HEK293T (cell line): ENCODE measurements at regions not wholly inside any gene's neighbourhood (a gene's known extent, or its start where the extent isn't known, plus 50 kb on each side); places are given as distances from the start of the nearest gene placed in this dataset.

Experiments used
- ARNT ChIP-seq: fragments of 450-650 bp; IDR thresholded peaks from 2 replicates; pipeline ENCODE4 v1.6.1; 2017; ENCODE audit warnings: mild to moderate bottlenecking
- BHLHE40 ChIP-seq: fragments of 450-650 bp; IDR thresholded peaks from 2 replicates; pipeline ENCODE4 v1.6.1; 2016; ENCODE audit warnings: mild to moderate bottlenecking, moderate library complexity, borderline replicate concordance
- CTBP1 ChIP-seq: fragments of 450-650 bp; IDR thresholded peaks from 2 replicates; pipeline ENCODE4 v1.6.1; 2016; ENCODE audit warnings: borderline replicate concordance
- ELF4 ChIP-seq: fragments of 450-650 bp; IDR thresholded peaks from 2 replicates; pipeline ENCODE4 v1.6.1; 2017; ENCODE audit warnings: antibody characterized with exemption
- FOXA1 ChIP-seq: fragments of 450-650 bp; IDR thresholded peaks from 2 replicates; pipeline ENCODE4 v1.6.1; 2016; ENCODE audit warnings: mild to moderate bottlenecking
- FOXK2 ChIP-seq: fragments of 450-650 bp; IDR thresholded peaks from 2 replicates; pipeline ENCODE4 v1.6.1; 2016; ENCODE audit warnings: mild to moderate bottlenecking
- FOXM1 ChIP-seq: fragments of 450-650 bp; IDR thresholded peaks from 2 replicates; pipeline ENCODE4 v1.6.1; 2017; ENCODE audit warnings: mild to moderate bottlenecking, borderline replicate concordance
- LEF1 ChIP-seq: fragments of 450-650 bp; IDR thresholded peaks from 2 replicates; pipeline ENCODE4 v1.6.1; 2017; ENCODE audit warnings: mild to moderate bottlenecking, borderline replicate concordance
- NFRKB ChIP-seq: fragments of 450-650 bp; IDR thresholded peaks from 2 replicates; pipeline ENCODE4 v1.6.1; 2016; ENCODE audit warnings: mild to moderate bottlenecking, moderate library complexity
- SP1 ChIP-seq: fragments of 450-650 bp; IDR thresholded peaks from 2 replicates; pipeline ENCODE4 v1.6.1; 2017
- SUZ12 ChIP-seq: fragments of 450-650 bp; IDR thresholded peaks from 2 replicates; pipeline ENCODE4 v1.6.1; 2016; ENCODE audit warnings: mild to moderate bottlenecking
- TARDBP ChIP-seq: fragments of 450-650 bp; IDR thresholded peaks from 2 replicates; pipeline ENCODE4 v1.6.1; 2016
- ZNF384 ChIP-seq: fragments of 450-650 bp; IDR thresholded peaks from 2 replicates; pipeline ENCODE4 v1.6.1; 2016
- TF ChIP-seq, protein P1 (sequence below): fragments of 450-650 bp; IDR thresholded peaks from 2 replicates; pipeline ENCODE4 v1.6.1; 2016

DNA sequence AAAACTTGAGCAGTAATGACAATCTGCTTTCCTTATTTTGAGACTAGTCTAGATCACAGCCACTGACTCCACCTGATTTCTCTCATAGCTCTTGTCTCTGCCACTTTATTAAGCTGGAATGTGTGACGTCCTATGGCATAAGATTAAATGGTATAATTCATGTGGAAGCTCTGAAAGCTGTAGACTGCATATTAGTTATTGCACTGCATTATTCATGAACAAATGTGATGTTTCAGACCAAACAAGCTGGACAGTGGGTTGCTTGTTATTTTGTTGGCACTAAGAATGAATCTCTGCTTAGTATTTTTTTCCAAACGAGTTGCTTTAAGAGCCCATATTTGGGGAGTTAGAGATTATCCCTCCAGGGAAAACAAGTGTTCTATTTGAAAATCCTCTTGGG lies 1218.5 kb downstream of the SUCLG1 start:
- TF ChIP-seq CTBP1, result no peak
- TF ChIP-seq FOXM1, result no peak
- no peak for TF ChIP-seq NFRKB
- no peak for TF ChIP-seq FOXA1
- TF ChIP-seq, protein P1, sequence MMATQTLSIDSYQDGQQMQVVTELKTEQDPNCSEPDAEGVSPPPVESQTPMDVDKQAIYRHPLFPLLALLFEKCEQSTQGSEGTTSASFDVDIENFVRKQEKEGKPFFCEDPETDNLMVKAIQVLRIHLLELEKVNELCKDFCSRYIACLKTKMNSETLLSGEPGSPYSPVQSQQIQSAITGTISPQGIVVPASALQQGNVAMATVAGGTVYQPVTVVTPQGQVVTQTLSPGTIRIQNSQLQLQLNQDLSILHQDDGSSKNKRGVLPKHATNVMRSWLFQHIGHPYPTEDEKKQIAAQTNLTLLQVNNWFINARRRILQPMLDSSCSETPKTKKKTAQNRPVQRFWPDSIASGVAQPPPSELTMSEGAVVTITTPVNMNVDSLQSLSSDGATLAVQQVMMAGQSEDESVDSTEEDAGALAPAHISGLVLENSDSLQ, result no peak
- no peak for TF ChIP-seq TARDBP
- no peak for TF ChIP-seq ELF4
- no peak for TF ChIP-seq SP1
- no peak for TF ChIP-seq SUZ12
- no peak for TF ChIP-seq ZNF384
- no peak for TF ChIP-seq BHLHE40
- no peak for TF ChIP-seq ARNT
- TF ChIP-seq LEF1, result no peak
- TF ChIP-seq FOXK2, result no peak
